HG03064 (cell line): ENCODE measurements at regions not wholly inside any gene's neighbourhood (a gene's known extent, or its start where the extent isn't known, plus 50 kb on each side); places are given as distances from the start of the nearest gene placed in this dataset.

ENCODE experiments used
- ATAC-seq: cut with Tn5 transposase; IDR thresholded peaks from one replicate; pipeline ENCODE4 v1.9.1; 2021; ENCODE audit warnings: low read depth; ENCODE audit not compliant: unreplicated experiment

- ATAC-seq: no peak
These were observed 280.9 kb downstream of the NSG2 start for GRCh38 chr5:174326372-174326771.

GRCh38 chr5:174327317-174327864 lies 281.9 kb downstream of the NSG2 start:
- no peak for ATAC-seq

GRCh38 chr5:174327896-174328295 lies 282.4 kb downstream of the NSG2 start:
- no peak for ATAC-seq

GRCh38 chr5:174328631-174329299 lies 283.3 kb downstream of the NSG2 start:
- ATAC-seq: no peak

- ATAC-seq: no peak
These were observed 284.2 kb downstream of the NSG2 start for GRCh38 chr5:174329738-174330137.

- ATAC-seq: no peak
These were observed 290.3 kb downstream of the NSG2 start for GRCh38 chr5:174335682-174336364.

DNA sequence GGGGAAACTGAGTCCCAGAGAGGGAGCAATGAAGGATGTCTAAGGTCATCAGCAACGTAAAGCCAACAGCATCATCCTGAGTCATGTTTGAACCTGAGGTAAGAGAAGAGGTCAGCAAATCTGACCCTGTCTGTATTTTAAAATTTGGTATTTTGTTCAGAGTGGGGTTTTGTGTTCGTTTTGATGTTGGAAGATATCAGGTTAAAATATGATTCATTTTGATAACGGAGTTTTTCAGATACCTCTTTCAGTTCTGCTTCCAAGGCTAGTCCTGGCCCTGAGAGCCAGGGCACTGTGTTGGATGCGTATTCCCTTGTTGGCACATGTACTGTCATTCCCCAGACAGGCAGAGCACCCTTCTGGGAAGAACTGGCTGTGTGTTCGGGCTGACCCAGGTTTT lies 291.0 kb downstream of the NSG2 start:
- no peak for ATAC-seq

- ATAC-seq: no peak
These were observed 292.0 kb downstream of the NSG2 start for GRCh38 chr5:174337276-174338184.

DNA sequence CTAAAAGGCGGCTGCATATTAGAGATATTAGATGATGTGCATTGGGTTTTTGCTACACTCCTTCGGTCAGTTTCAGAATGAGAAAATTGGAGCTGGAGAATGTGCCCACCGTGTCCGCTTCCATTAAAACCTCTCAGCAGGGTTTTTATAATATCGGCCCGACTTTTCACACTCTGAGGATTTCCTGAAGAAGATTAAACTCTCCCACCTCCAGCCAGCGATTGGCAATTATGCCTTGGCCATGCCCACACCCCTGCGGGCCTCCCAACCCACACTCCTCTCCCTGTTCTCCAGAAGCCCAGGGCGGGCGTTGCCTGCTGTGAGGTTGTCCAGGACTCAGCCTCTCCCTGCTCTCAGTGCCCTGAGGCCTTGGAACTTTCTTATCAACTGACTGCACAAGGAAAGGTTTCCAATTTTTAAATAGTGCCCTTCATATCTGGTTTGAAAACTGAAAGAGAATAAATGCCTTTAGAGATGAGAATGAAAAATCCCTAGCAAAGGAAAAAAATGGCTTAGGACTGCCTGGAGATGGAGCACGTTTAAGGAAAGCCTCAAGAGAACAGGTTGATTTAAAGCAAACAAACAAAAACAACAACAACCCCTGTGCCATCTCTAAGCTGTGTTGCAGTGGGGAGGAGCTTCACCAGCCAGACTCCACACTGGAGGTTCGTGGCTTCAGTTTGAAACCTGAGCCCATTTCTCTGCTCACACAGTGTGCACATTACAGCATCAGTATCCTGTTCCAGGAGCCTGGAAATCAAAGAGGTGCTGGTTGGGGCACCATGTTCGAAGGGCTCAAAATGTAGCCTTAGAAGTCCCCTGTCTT lies 292.9 kb downstream of the NSG2 start:
- no peak for ATAC-seq

- no peak for ATAC-seq
These were observed 293.6 kb downstream of the NSG2 start for GRCh38 chr5:174339130-174339529.

- ATAC-seq: no peak
These were observed 294.7 kb downstream of the NSG2 start for GRCh38 chr5:174340226-174340625.

- no peak for ATAC-seq
These were observed 297.2 kb downstream of the NSG2 start for GRCh38 chr5:174342696-174343095.

DNA sequence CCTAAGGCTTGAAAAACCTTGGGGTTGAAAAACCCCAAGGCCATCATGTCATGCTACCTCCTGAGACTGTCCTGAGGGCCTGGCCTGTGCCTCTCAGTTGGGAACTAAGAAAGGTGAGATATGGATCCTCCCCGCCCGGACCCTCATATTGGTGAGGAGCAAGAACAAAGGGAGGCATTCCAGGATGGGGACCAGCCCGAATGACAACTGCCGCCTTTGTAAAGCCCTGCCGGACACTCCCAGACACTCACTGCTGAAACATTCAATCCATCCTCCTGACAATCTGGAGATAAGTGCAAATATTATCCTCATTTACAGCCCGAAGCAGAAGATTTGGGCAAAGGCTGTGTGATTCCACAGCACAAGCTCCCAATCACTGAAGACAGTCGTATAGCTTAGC lies 298.3 kb downstream of the NSG2 start:
- ATAC-seq: no peak

- ATAC-seq: no peak
These were observed 298.8 kb downstream of the NSG2 start for GRCh38 chr5:174344335-174344734.

DNA sequence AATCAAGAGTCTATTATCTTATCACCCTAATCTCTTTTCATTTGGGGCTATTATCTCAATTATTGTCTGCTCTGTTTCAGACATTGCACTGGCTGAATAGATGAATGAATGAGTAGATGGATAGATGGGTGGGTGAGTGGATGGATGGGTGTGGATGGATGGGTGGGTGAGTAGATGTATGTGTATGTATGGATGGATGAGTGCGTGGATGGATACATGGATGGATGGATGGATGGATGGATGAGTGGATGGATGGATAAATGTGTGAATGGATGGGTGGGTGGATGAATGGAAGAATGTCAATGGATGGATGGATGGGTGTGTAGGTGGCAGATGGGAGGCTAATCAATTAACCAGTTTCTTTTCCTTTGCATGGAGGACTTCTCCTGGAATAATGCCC lies 301.7 kb downstream of the NSG2 start:
- ATAC-seq: no peak

DNA sequence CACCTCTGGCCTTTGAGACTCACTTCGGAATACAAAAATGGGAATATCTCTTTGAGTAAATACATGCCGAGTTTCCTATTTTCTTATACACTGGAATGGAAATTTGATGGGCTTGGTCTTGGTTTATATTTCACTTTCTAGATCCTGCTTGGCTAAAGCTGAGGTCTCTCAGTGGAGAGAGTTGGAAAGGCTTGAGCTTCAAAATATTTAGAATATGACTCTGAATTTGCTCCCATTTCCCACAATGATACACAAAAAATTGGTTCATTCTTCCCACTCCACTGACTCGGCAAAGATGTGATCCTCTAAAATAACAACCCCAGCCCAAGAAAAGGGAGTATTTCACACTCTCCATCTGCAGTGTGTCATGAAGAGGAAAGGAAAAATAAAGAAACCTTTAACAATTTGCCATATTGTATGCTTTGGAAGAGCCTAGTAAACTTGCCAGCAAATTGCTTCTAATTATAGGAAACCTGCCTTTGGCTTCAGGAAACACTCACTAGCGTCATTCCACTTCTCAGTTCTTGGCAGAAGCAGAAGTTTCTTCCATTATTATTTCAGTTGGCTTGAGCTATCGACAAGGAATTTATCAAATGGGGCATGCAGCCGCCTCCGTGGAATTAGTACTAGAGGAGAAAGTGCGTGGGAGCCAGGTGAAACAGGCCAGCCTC lies 302.9 kb downstream of the NSG2 start:
- ATAC-seq: no peak

DNA sequence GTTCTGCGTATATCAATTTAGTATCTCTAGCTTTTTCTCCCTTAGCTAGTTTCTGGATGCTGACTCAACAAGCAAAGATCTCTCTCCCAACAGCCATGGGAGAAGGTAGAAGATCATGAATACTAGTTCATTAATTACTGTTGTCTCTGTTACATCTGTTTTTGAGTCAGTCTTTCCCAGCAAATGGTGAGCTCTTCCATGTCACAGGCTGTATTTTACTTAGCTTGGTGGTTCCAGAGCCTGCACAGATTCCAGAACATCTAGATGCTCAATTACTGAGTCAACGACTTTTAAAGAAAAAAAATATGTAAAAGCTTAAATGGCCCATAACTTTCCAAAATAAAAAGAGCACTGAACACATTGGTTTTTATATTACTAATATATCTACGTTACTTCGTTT lies 307.2 kb downstream of the NSG2 start:
- no peak for ATAC-seq

- ATAC-seq: no peak
These were observed 309.1 kb downstream of the NSG2 start for GRCh38 chr5:174354571-174354970.

GRCh38 chr5:174355208-174355612 lies 309.7 kb downstream of the NSG2 start:
- ATAC-seq: no peak

DNA sequence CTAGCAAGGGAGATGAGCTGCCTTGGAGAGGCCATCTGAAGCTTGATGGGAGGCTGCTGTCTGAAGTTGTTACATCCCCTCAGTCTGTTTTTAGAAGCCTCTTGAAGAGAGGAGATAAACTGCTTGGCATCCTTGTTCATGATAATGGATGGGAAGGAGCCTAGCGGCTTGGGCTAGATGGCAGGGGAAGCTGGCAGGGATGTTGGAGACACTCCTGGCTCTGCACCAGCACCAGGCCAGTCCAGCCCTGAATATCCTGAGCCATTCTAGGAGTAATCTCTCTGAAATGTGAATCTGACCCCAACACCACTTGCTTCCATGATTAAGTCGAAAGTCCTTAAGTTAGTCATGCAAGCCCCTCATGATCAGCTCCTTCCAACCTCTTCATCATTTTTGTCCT lies 310.5 kb downstream of the NSG2 start:
- ATAC-seq: no peak
